HEK293T (cell line): ENCODE measurements at regions not wholly inside any gene's neighbourhood (a gene's known extent, or its start where the extent isn't known, plus 50 kb on each side); places are given as distances from the start of the nearest gene placed in this dataset.
"Not testable (repeated sequence)": the region's sequence is repeated elsewhere in the genome, so short reads cannot be mapped to it uniquely, and the experiment has no call there.

Experiments
- BHLHE40 ChIP-seq: fragments of 450-650 bp; IDR thresholded peaks from 2 replicates; pipeline ENCODE4 v1.6.1; 2016; ENCODE audit warnings: mild to moderate bottlenecking, moderate library complexity, borderline replicate concordance
- ELF4 ChIP-seq: fragments of 450-650 bp; IDR thresholded peaks from 2 replicates; pipeline ENCODE4 v1.6.1; 2017; ENCODE audit warnings: antibody characterized with exemption
- FOXK2 ChIP-seq: fragments of 450-650 bp; IDR thresholded peaks from 2 replicates; pipeline ENCODE4 v1.6.1; 2016; ENCODE audit warnings: mild to moderate bottlenecking

- not testable (repeated sequence) for TF ChIP-seq FOXK2, BHLHE40, ELF4
Observed at GRCh38 chr1:215449147-215449546, 118.0 kb upstream of the KCTD3 start.
